ENCODE measurements at regions not wholly inside any gene's neighbourhood (a gene's known extent, or its start where the extent isn't known, plus 50 kb on each side); places are given as distances from the start of the nearest gene placed in this dataset.

GRCh38 chr13:70523622-70524021 is 415.4 kb upstream of the KLHL1 start:
- H3K14ac ChIP-seq (ENCODE audit: insufficient read depth, low read length), result no peak overlapping the region
- H3K27ac ChIP-seq (ENCODE audit: insufficient read length, low read depth, low read length), result no peak overlapping the region
- H2AFZ ChIP-seq (ENCODE audit: low read length), result no peak overlapping the region
- H3K79me1 ChIP-seq (ENCODE audit: insufficient read depth, low read depth, low read length, poor library complexity, severe bottlenecking), result no peaks in the 10 kb centered on the region
- no peak for DNase-seq
- H3K27me3 Mint-ChIP-seq (ENCODE audit: low read depth), result no peaks in the 10 kb centered on the region; the same call in 1 of the 2 replicates
- H3K9ac ChIP-seq (ENCODE audit: extremely low read depth, insufficient read length, low read length), result no peak overlapping the region
- H3T11ph ChIP-seq (ENCODE audit: low read length), result no peak overlapping the region
- H2BK20ac ChIP-seq (ENCODE audit: low read depth, low read length, poor library complexity, severe bottlenecking), result no peak overlapping the region
- H3K23ac ChIP-seq (ENCODE audit: insufficient read length, low read depth, low read length), result no peak overlapping the region
- H3K4me1 Mint-ChIP-seq, result no peaks in the 10 kb centered on the region
- H3K4ac ChIP-seq (ENCODE audit: low read depth, low read length), result no peak overlapping the region
- no peak overlapping the region for H3K18ac ChIP-seq (ENCODE audit: insufficient read length, low read depth, low read length)
- H2AK5ac ChIP-seq (ENCODE audit: insufficient read length, low read length), result no peak overlapping the region
- H4K20me1 ChIP-seq (ENCODE audit: control insufficient read depth, insufficient read depth, insufficient read length), result no peaks in the 10 kb centered on the region
- H2BK120ac ChIP-seq (ENCODE audit: low read depth, low read length, poor library complexity, severe bottlenecking), result no peak overlapping the region
- H4K8ac ChIP-seq (replicated peaks; ENCODE audit: insufficient read length, low read depth, low read length), result no peak overlapping the region
- H3K9me3 Mint-ChIP-seq, result no peaks in the 10 kb centered on the region
- no peak overlapping the region for H2BK15ac ChIP-seq (ENCODE audit: low read depth, low read length)
- H3K23me2 ChIP-seq (ENCODE audit: insufficient read length, low read depth, low read length, poor library complexity, severe bottlenecking), result no peaks in the 10 kb centered on the region
- TF ChIP-seq CTCF (conservative IDR thresholded peaks at IDR 0.05), result no peak
- H3K4me3 Mint-ChIP-seq, result no peak overlapping the region
- H4K91ac ChIP-seq (ENCODE audit: insufficient read length, low read depth, low read length), result no peak overlapping the region
- no peak overlapping the region for H3K56ac ChIP-seq (ENCODE audit: insufficient read length, low read depth, low read length)
- H3K4me2 ChIP-seq (ENCODE audit: insufficient read depth, insufficient read length, low read length), result no peak overlapping the region
- no peak overlapping the region for H4K5ac ChIP-seq (ENCODE audit: insufficient read length, low read depth, low read length)
- no CpG with 5 or more reads among the region's 2 CpGs for WGBS (ENCODE audit: extremely low coverage, insufficient read length, low lambda C conversion rate)
- no peak overlapping the region for H2BK5ac ChIP-seq (ENCODE audit: insufficient read length, low read length)
- H3K36me3 Mint-ChIP-seq (ENCODE audit: insufficient read depth in 1 of 3, low read depth in 3 of 3), result no peaks in the 10 kb centered on the region
- no peaks in the 10 kb centered on the region for H3K79me2 ChIP-seq (ENCODE audit: insufficient read depth, low read length)
- H2BK12ac ChIP-seq (ENCODE audit: insufficient read length, low read depth, low read length), result no peak overlapping the region
- no peaks in the 10 kb centered on the region for H3K4me1 ChIP-seq (ENCODE audit: insufficient read depth, low read length)
- H3K27me3 ChIP-seq (ENCODE audit: insufficient read depth, low read length), result no peaks in the 10 kb centered on the region
- H3K9me3 ChIP-seq (ENCODE audit: control insufficient read depth, low read depth, low read length), result no peaks in the 10 kb centered on the region
- H3K27ac Mint-ChIP-seq, result no peak overlapping the region
